ENCODE measurements at regions not wholly inside any gene's neighbourhood (a gene's known extent, or its start where the extent isn't known, plus 50 kb on each side); places are given as distances from the start of the nearest gene placed in this dataset.

- DNase-seq: no peak
These were observed 119.9 kb upstream of the MAFB start for GRCh38 chr20:40808936-40809335.

- no peak for DNase-seq
These were observed 120.3 kb upstream of the MAFB start for GRCh38 chr20:40809361-40809760.

- DNase-seq: no peak
These were observed 121.4 kb upstream of the MAFB start for GRCh38 chr20:40810332-40811000.

DNA sequence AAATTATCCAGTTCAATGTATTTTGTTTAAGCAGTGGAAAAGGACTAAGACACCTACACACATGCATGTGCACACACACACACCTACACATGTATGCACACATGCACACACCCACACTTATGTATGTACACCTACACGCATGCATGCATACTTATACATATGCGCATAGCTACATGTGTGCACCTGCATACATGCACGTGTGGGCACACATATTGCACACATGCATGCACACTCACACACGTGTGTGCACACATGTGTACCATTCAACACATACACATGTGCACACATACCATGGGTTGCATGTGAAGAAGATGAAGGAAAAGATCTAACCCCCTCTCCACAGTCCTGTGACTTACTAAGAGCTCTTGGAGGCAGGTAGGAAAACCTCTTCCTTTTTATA, 122.0 kb upstream of the MAFB start:
- DNase-seq: no peak

DNA sequence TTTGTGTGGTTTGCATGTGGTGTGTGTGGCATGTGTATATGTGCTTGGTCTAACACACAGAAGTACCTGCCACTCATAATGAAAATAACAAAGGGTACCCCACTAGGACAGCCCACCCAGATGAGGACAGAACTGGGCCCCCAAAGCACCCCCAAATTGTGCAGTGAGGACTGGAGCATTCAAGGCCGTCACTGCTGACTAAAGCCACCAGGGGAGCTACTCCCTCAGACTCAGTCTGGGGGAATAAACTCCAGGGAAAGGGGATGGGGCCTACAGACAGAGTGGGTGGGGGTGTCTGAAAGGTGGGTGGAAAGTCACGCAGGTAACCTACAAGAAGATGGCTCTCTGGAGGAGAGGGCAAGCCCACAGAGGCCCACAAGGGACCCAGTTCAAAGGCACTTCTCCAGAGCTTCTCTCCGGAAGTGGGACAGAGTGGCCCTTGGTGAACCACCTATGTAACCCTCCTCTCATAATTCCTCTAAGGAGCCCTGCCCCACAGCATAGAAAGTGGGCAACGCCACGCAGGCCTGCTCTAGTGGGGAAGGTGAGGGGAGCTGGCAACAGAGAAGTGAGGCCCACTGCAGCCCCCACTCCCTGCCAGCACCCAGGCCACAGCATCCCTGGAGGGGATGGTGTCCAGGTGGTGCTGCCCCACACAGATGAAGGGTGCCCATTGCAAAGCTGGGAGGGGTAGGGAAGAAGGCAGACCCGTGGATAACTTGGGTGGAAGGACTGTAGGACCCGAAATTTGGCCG, 122.8 kb upstream of the MAFB start:
- no peak for DNase-seq

- DNase-seq: no peak
These were observed 123.4 kb upstream of the MAFB start for GRCh38 chr20:40812415-40812925.

DNA sequence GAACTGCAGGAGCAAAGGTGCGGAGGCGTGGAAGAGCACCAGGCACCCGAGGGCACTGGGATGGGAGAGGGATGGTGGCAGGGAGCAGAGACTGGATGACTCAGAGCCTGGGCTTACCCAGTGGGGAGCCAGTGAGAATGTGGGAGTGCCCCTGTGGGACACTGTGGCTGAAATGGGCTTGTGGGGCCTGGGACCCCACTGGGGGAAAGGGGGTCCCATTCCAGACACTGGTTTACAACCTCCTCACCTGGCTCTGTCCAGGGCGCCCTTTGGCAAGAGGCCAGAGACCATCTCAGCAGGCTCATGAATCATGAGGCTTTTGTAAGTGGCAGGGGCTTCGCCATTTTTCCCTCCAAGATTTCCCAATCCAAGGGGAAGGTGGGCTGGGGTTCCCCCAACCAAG, 124.0 kb upstream of the MAFB start:
- no peak for DNase-seq

- DNase-seq: no peak
These were observed 124.9 kb upstream of the MAFB start for GRCh38 chr20:40813708-40814630.

DNA sequence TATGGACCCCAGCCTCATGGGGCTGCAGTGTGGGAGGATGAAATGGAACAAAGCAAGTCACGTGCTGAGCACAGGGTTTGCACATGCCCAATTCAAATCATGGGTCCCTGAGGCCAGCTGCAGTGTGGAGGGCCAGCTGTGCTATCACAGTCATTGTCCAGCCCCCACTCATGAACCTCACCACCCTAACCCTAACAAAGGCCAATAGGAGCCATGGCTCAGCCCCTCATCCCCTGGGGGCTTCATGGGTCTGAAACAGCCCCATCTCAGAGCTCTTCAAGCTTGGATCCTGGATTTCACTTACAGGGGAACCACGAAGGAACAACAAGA, 125.6 kb upstream of the MAFB start:
- DNase-seq: no peak

- DNase-seq: no peak
These were observed 126.4 kb upstream of the MAFB start for GRCh38 chr20:40815156-40816038.

DNA sequence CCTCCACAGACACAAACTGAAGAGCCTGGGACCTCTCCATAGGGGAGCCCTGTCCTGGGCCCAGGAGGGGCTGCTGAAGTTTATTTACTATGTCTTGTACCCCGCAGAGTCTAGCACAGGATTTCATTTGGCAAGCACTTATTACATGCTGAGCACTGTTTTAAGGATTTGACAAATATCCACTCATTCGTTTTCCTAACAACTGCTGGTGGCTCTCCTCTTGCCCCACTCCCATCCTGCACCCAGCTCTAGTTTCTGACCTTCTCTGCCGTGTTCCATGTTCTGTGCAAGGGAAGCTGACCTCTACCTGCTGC, 127.0 kb upstream of the MAFB start:
- DNase-seq: no peak

- DNase-seq: peak; percentile 6
These were observed 132.4 kb upstream of the MAFB start for GRCh38 chr20:40821429-40821828.

- no peak for DNase-seq
These were observed 137.7 kb upstream of the MAFB start for GRCh38 chr20:40826699-40827098.

DNA sequence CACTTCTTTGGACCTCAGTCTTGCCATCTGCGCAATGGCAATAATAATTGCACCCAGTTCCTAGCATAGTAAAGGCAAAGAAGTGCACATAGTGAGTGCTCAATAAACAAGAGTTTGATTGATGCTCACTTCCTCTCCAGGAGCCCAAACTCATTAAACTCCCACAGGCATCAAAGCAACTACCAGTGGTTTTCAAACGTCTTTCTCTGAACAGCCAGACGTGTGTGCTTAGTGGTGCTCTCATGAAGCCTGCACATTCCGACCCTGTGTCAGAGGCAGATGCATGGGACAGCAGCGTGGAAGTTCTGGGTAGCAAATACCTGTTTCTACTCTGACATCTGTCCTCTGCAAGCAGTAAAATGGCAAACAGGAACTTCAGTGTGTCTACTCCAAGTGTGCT, 146.3 kb upstream of the MAFB start:
- no peak for DNase-seq

DNA sequence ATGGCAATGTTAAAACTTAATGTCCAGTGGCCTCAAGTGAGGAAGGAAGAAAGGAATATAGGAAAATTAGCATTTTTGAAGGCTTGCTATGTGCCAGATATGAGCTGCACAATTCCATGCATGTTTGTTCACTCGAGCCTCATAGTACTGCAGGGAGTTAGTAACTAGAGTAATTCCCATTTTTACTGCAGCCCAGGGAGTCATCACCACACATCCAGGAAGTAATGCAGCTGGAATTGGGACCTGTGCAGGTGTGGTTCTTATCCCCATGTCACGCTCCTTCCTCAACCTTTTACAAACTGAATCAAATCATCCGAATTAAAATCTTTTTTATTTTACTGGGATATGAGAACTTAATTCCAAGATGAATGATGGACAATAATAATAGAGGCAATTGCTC, 149.5 kb upstream of the MAFB start:
- DNase-seq: no peak

GRCh38 chr20:40843251-40843650, 154.2 kb upstream of the MAFB start:
- DNase-seq: no peak

DNA sequence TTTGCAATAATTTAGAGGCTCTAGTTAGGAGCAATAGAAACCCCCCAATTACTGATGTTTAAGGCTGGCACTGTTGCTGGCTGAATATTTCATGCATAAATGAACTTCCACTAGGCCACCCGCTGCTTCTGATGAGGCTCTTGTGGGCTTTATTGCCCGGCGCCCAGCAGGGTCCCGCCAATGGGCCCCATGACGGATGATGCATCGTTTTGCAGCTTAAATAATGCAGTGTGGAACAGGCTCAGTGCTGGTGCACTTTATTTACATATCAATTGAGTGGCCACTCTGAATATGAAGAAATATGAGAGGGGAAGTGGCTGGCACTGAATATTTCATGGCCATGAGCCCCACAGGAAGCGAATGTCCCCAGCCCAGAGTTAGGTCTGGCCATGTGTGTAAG, 155.3 kb upstream of the MAFB start:
- DNase-seq: peak; percentile 18

DNA sequence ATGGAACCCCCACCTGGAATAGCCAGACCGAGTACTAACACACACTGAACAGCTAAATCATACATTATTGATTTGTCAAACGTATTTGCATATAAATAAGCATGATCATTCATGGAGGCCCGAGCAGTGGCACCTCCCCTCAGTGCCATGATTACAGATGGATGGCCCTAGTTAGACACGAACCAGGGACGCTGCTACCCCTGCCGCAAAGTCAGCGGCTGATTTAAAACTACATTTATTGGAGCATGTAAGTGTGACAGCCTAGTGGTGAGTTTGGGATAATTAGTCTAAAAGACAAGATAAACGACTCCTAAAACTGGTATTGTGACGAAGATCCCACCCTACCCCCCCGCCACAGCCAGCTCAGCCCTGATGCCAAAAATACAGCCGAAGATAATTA, 159.1 kb upstream of the MAFB start:
- DNase-seq: no peak

DNA sequence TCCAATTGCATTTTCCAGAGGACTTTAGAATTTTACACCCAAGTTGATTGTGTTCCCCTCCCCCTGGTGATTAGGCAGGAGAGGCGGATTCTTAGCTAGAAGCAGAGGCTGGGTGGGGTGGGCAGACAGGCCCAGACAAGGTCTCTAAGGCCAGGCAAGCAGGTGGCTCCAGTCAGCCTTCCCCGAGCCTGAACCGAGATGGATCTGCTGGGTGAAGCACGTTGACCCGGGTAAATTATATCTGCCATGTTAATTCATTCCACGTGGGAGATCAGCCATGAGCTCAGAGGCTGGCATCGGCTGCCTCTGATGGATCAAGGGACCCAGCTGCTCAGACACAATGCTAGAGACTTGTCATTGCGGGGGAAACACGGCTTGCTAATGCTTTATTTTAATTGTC, 159.5 kb upstream of the MAFB start:
- DNase-seq: peak; percentile 41

GRCh38 chr20:40849456-40849855, 160.4 kb upstream of the MAFB start:
- DNase-seq: no peak

DNA sequence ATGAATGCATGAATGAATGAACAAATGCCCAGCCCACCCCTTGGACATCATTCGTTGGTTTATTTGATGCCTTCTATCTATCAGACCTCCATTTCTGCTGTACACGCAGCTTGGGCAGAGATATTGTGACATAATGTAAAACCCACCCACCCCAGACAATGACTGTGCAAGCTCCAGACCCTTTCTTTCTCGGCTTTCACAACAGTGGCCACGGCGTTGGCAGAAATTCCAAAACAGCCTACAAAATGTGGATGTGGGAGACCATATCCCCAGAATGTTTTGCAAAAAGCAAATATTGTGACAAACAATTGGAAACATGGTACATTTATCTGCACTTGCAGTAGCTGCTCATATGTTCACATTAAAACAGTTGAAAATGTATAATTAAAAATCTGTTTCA, 162.0 kb upstream of the MAFB start:
- no peak for DNase-seq

DNA sequence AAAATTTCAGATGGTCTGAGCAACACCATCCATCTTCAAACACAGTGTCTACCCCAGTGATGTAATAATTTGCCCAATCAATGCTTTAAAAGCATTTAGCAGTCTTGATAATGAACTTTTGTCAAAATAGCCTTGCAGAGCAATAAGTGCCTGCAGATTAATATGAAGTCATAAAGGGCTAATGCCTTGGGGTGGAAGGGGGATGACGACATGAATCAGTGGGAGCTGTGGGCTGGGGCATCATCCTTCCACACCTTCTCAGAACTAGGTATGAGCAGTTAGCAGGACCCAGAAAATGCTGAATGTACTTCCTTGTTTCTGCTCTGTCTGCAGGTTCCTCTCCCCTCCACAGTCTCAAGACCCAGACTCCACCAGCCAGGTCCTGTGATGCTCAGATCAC, 166.2 kb upstream of the MAFB start:
- DNase-seq: no peak

GRCh38 chr20:40856653-40857052, 167.6 kb upstream of the MAFB start:
- no peak for DNase-seq
